Spleen (tissue), 11 donors: ENCODE measurements at regions not wholly inside any gene's neighbourhood (a gene's known extent, or its start where the extent isn't known, plus 50 kb on each side); places are given as distances from the start of the nearest gene placed in this dataset.

Experiments
- DNase-seq: peaks from one replicate; pipeline ENCODE4 v3.0.0-alpha.2; 2020
- H3K27ac ChIP-seq, 8 donors: fragments of 200-600 bp; sonication (generic) in 7 of 8; 1 replicate in 4 of 8; 2 replicates in 4 of 8; pipeline versions ENCODE4 v1.5.0 to v1.8.0; 2016 to 2021; ENCODE audit warnings: inconsistent platforms in 4 of 8, mild to moderate bottlenecking in 4 of 8, moderate library complexity in 1 of 8
- H3K27me3 ChIP-seq, 7 donors: fragments of 200-600 bp; sonication (generic) in 6 of 7; replicated peaks in 1 of 7; 1 replicate in 4 of 7; 2 replicates in 3 of 7; pipeline versions ENCODE4 v1.5.0 to v1.8.0; 2016 to 2021; ENCODE audit warnings: inconsistent platforms in 3 of 7, mild to moderate bottlenecking in 1 of 7
- H3K36me3 ChIP-seq, 6 donors: fragments of 200-600 bp; sonication (generic) in 5 of 6; 1 replicate in 4 of 6; 2 replicates in 2 of 6; pipeline versions ENCODE4 v1.5.0 to v1.8.0; 2016 to 2021; ENCODE audit warnings: inconsistent platforms in 2 of 6
- H3K4me1 ChIP-seq, 6 donors: fragments of 200-600 bp; sonication (generic) in 5 of 6; 1 replicate in 3 of 6; 2 replicates in 3 of 6; pipeline versions ENCODE4 v1.5.0 to v1.8.0; 2016 to 2021; ENCODE audit warnings: inconsistent platforms in 3 of 6
- H3K4me3 ChIP-seq, 8 donors: fragments of 200-600 bp; sonication (generic) in 7 of 8; 1 replicate in 4 of 8; 2 replicates in 4 of 8; pipeline versions ENCODE4 v1.5.0 to v1.8.0; 2016 to 2021; ENCODE audit warnings: inconsistent platforms in 4 of 8, mild to moderate bottlenecking in 4 of 8, moderate library complexity in 2 of 8
- H3K9me3 ChIP-seq, 8 donors: fragments of 200-600 bp; sonication (generic) in 7 of 8; 1 replicate in 4 of 8; 2 replicates in 4 of 8; pipeline versions ENCODE4 v1.5.0 to v1.8.0; 2016 to 2021; ENCODE audit warnings: inconsistent platforms in 4 of 8
- POLR2A ChIP-seq, 3 donors: fragments of 450-650 bp; IDR thresholded peaks; one replicate each; pipeline ENCODE4 v1.5.1; 2017; ENCODE audit warnings: antibody characterized with exemption in 3 of 3, mild to moderate bottlenecking in 1 of 3
- POLR2AphosphoS5 ChIP-seq, 3 donors: sonication (generic); formaldehyde crosslinking; IDR thresholded peaks; one replicate each; pipeline ENCODE4 v1.5.1; 2017; ENCODE audit warnings: antibody characterized with exemption in 3 of 3
- WGBS, 5 donors: extraction: QIAGEN DNeasy Blood & Tissue Kit in 3 of 5; methylation state at CpG; one replicate each; pipeline versions ENCODE4 v1.1.5 to v1.1.7; 2013 to 2018; 5-methylcytosine and 5-hydroxymethylcytosine counted together
- intact Hi-C: fragments of 100-400 bp; cut with DNase I; formaldehyde crosslinking; loops from one replicate; pipeline ENCODE4 v1.15.0; 2023; ENCODE audit warnings: low total_unique reads
- TF ChIP-seq, protein P1 (sequence below), 11 experiments: fragments of 200-600 bp in 7 of 11; fragments of 450-650 bp in 4 of 11; sonication (generic) in 4 of 11; IDR thresholded peaks in 8 of 11; conservative IDR thresholded peaks in 3 of 11; 1 replicate in 7 of 11; 2 replicates in 4 of 11; pipeline versions ENCODE4 v1.4.0 to v1.8.0; 2016 to 2021; ENCODE audit warnings: antibody characterized with exemption in 11 of 11, inconsistent platforms in 4 of 11, mild to moderate bottlenecking in 1 of 11
- donor health status: healthy with polysubstance abuse.
- donor health status: DM: no; HTN: no; CAD: no; lungs with moderate emphysema.
- donor health status: DM: no; HTN: no; CAD: no.
- donor health status: Bipolar disorder and iron deficiency.
- donor health status: healthy.
- donor health status: DM: no; HTN: no; CAD: no.
- donor health status: DM: yes; HTN: yes; CAD: no.

DNA sequence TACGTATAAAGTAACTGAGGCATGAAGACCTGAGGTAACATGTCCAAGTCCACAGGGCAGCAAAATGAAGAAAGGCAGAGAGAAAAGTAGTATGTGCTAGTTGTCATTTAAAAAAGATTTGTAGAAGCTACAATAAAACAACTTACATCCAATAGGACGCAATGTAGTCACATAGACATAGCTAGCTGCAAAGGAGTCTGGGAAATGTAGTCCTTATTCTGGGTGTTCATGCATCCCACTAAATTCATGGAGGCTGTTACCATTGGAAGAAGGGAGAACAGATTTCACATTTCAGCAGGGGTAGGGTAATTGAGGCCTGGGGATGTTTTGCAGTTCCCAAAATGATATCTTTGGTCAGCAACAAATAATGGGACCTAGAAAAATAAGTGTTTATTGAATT is 571.4 kb downstream of the MIAT start:
- Histone ChIP-seq H3K9me3 (peaks cover 0 to 9% (median 2%) of the 10 kb centered on the region in 8 donors), H3K4me3 (no peak overlapping the region), H3K27ac (no peak overlapping the region), H3K27me3 (peaks cover 0 to 31% (median 0%) of the 10 kb centered on the region in 7 donors), H3K36me3 (no peaks in the 10 kb centered on the region), H3K4me1 (no peaks in the 10 kb centered on the region)
- DNase-seq = no peak
- intact Hi-C loops = no loop called here
- no peak for TF ChIP-seq POLR2A (IDR thresholded peaks at IDR 0.05)
- TF ChIP-seq, protein P1, sequence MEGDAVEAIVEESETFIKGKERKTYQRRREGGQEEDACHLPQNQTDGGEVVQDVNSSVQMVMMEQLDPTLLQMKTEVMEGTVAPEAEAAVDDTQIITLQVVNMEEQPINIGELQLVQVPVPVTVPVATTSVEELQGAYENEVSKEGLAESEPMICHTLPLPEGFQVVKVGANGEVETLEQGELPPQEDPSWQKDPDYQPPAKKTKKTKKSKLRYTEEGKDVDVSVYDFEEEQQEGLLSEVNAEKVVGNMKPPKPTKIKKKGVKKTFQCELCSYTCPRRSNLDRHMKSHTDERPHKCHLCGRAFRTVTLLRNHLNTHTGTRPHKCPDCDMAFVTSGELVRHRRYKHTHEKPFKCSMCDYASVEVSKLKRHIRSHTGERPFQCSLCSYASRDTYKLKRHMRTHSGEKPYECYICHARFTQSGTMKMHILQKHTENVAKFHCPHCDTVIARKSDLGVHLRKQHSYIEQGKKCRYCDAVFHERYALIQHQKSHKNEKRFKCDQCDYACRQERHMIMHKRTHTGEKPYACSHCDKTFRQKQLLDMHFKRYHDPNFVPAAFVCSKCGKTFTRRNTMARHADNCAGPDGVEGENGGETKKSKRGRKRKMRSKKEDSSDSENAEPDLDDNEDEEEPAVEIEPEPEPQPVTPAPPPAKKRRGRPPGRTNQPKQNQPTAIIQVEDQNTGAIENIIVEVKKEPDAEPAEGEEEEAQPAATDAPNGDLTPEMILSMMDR (IDR thresholded peaks at IDR 0.05 in 8 of 11, conservative IDR thresholded peaks at IDR 0.05 in 3 of 11) = no peak
- no peak for TF ChIP-seq POLR2AphosphoS5 (IDR thresholded peaks at IDR 0.05)
- 71 to 91% (median 90%) methylated on average over 2 of the region's 2 CpGs for WGBS, 5 donors

DNA sequence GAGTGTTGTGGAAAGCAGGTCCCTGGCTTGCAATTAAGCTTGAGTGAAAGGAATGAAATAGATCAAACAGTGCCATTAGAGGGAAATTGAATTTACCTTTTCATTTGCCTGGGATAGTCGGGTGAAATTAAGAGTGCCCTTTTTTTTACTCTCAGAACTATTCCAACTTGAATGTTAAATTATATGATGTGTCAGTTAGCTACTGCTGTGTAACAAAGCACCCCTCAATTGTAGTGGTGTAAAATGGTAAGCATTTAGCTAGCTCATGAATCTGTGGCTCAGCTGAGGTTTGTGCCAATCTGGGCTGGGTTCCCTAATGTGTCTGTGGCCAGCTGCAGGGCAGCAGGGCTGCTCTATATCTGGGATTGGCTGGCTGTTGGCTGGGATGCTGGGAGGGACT is 571.4 kb downstream of the MN1 start:
- no peak for DNase-seq
- Histone ChIP-seq H3K4me1 (no peaks in the 10 kb centered on the region), H3K9me3 (peaks cover 0 to 9% (median 2%) of the 10 kb centered on the region in 8 donors), H3K4me3 (no peak overlapping the region), H3K27me3 (peaks cover 0 to 26% (median 0%) of the 10 kb centered on the region in 7 donors), H3K36me3 (no peaks in the 10 kb centered on the region), H3K27ac (no peak overlapping the region)
- TF ChIP-seq POLR2AphosphoS5 (IDR thresholded peaks at IDR 0.05) (no peak), POLR2A (IDR thresholded peaks at IDR 0.05) (no peak)
- TF ChIP-seq, protein P1 (IDR thresholded peaks at IDR 0.05 in 8 of 11, conservative IDR thresholded peaks at IDR 0.05 in 3 of 11) = no peak
- WGBS, 5 donors = 83 to 93% (median 87%) methylated on average over 1 of the region's 1 CpG
- intact Hi-C loops = no loop called here

GRCh38 chr22:27231266-27231665 is 570.3 kb downstream of the MN1 start:
- WGBS, 5 donors = 78 to 87% (median 83%) methylated on average over 5 of the region's 5 CpGs
- Histone ChIP-seq H3K9me3 (peaks cover 0 to 9% (median 2%) of the 10 kb centered on the region in 8 donors), H3K4me3 (no peak overlapping the region), H3K27ac (no peak overlapping the region), H3K27me3 (peaks cover 0 to 26% (median 0%) of the 10 kb centered on the region in 7 donors), H3K36me3 (no peaks in the 10 kb centered on the region), H3K4me1 (no peaks in the 10 kb centered on the region)
- intact Hi-C loops = no loop called here
- TF ChIP-seq POLR2AphosphoS5 (IDR thresholded peaks at IDR 0.05) (no peak), POLR2A (IDR thresholded peaks at IDR 0.05) (no peak)
- TF ChIP-seq, protein P1 (IDR thresholded peaks at IDR 0.05 in 8 of 11, conservative IDR thresholded peaks at IDR 0.05 in 3 of 11) = no peak
- DNase-seq = no peak

DNA sequence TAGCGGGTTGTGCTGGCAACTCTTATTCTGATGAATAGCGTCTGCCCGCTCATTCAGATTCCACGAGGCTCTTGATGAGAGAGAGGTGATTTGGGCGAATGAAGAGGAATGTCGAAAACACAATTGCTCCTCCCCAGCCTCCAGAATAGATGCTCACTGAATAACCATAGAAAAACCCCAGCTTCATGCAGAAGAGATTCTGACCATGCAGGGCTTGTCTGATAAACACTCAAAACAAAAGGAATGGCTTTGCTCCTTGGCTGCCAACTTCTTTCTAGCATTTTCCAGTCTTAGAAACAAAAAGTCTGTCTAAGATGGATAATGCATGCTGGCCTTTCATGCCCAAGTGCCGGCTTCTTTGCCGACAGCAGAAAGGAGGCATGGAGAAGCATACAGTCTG is 569.5 kb downstream of the MN1 start:
- 70 to 76% (median 72%) methylated on average over 8 of the region's 8 CpGs for WGBS, 5 donors

More for the DNA sequence above, 569.5 kb downstream of the MN1 start:
- no peaks in the 10 kb centered on the region for H3K36me3 ChIP-seq
- no peaks in the 10 kb centered on the region for H3K4me1 ChIP-seq
- H3K27ac ChIP-seq = no peak overlapping the region
- H3K4me3 ChIP-seq = no peak overlapping the region
- intact Hi-C loops = no loop called here
- peaks cover 0 to 26% (median 0%) of the 10 kb centered on the region in 7 donors for H3K27me3 ChIP-seq
- peaks cover 0 to 9% (median 2%) of the 10 kb centered on the region in 8 donors for H3K9me3 ChIP-seq
- TF ChIP-seq POLR2A (IDR thresholded peaks at IDR 0.05) (no peak), POLR2AphosphoS5 (IDR thresholded peaks at IDR 0.05) (no peak)
- TF ChIP-seq, protein P1 (IDR thresholded peaks at IDR 0.05 in 8 of 11, conservative IDR thresholded peaks at IDR 0.05 in 3 of 11) = no peak
- no peak for DNase-seq
